Right cardiac atrium (tissue), 5 donors: ENCODE measurements at regions not wholly inside any gene's neighbourhood (a gene's known extent, or its start where the extent isn't known, plus 50 kb on each side); places are given as distances from the start of the nearest gene placed in this dataset.

Source experiments
- ATAC-seq, 2 donors: fragments of 200-7000 bp; cut with Tn5 transposase; one replicate each; pipeline versions ENCODE4 v1.8.0 to v1.9.1; 2020; ENCODE audit warnings: moderate library complexity in 2 of 2, mild to moderate bottlenecking in 1 of 2
- DNase-seq, 3 donors: peaks; one replicate each; pipeline ENCODE4 v3.0.0-alpha.2; 2020
- H3K27ac ChIP-seq: one replicate; pipeline ENCODE4 v1.5.1; 2013; ENCODE audit warnings: mild to moderate bottlenecking, low read length, control low read depth, moderate library complexity
- H3K27me3 ChIP-seq: one replicate; pipeline ENCODE4 v1.6.1; 2013; ENCODE audit not compliant: control insufficient read depth, insufficient read depth
- H3K4me1 ChIP-seq: one replicate; pipeline ENCODE4 v1.6.1; 2013; ENCODE audit warnings: low read length; ENCODE audit not compliant: control insufficient read depth, insufficient read depth
- H3K4me3 ChIP-seq: one replicate; pipeline ENCODE4 v1.5.1; 2013; ENCODE audit warnings: low read length, control low read depth
- H3K9me3 ChIP-seq: one replicate; pipeline ENCODE4 v1.6.1; 2013; ENCODE audit warnings: low read length; ENCODE audit not compliant: control insufficient read depth
- WGBS: extraction: QIAGEN DNeasy Blood & Tissue Kit; methylation state at CpG from one replicate; pipeline ENCODE4 v1.1.7; 2013; 5-methylcytosine and 5-hydroxymethylcytosine counted together
- intact Hi-C, 4 donors: fragments of 100-400 bp; cut with DNase I; formaldehyde crosslinking; loops; one replicate each; pipeline versions ENCODE4 v1.11.0 to v1.14.0; 2022 to 2023
- donor health status: healthy with polysubstance abuse.
- donor health status: DM: no; HTN: yes; CAD: no.
- donor health status: DM: no; HTN: no; CAD: no.
- donor health status: DM: no; HTN: yes; CAD: no; lungs with severe emphysema.
- donor health status: DM: yes; HTN: yes; CAD: no.

GRCh38 chr7:10211861-10212260, 761.8 kb upstream of the PHF14 start:
- no peak overlapping the region for H3K4me3 ChIP-seq
- peak in 1 of 3 donors; percentile 17 for DNase-seq
- H3K27ac ChIP-seq = no peak overlapping the region
- H3K27me3 ChIP-seq = no peaks in the 10 kb centered on the region
- intact Hi-C loops = no loop called here
- WGBS = 93% methylated on average over 4 of the region's 4 CpGs
- H3K9me3 ChIP-seq = no peaks in the 10 kb centered on the region
- H3K4me1 ChIP-seq = no peaks in the 10 kb centered on the region
- ATAC-seq = no peak

- H3K4me1 ChIP-seq = no peaks in the 10 kb centered on the region
- H3K9me3 ChIP-seq = no peaks in the 10 kb centered on the region
- H3K4me3 ChIP-seq = no peak overlapping the region
- no peak overlapping the region for H3K27ac ChIP-seq
- intact Hi-C loops = no loop called here
- 77% methylated on average over 3 of the region's 3 CpGs for WGBS
- DNase-seq (no peak), ATAC-seq (no peak)
- H3K27me3 ChIP-seq = no peaks in the 10 kb centered on the region
These were observed 761.0 kb upstream of the PHF14 start for GRCh38 chr7:10212649-10213048.

DNA sequence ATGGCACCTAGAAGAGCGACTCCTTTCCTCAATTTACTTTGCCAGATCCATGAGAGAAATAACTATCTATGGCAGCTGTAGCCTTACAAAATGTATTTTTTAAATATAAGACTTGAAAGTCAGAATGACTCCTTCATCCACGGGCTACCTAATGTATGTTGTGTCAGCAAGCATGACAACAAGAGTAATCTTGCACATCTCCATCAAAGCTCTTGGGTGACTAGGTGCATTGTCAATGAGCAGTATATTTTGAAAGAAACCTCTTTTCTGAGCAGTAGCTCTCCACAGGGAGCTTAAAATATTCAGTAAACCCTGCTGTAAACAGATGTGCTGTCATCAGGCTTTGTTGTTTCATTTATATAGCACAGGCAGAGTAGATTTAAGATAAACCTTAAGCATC, 757.2 kb upstream of the PHF14 start:
- Histone ChIP-seq H3K27ac (no peak overlapping the region), H3K4me3 (no peak overlapping the region), H3K9me3 (no peaks in the 10 kb centered on the region), H3K27me3 (no peaks in the 10 kb centered on the region), H3K4me1 (no peaks in the 10 kb centered on the region)
- DNase-seq (no peak), ATAC-seq (no peak)
- intact Hi-C loops = no loop called here
- WGBS = 88% methylated on average over 2 of the region's 2 CpGs

DNA sequence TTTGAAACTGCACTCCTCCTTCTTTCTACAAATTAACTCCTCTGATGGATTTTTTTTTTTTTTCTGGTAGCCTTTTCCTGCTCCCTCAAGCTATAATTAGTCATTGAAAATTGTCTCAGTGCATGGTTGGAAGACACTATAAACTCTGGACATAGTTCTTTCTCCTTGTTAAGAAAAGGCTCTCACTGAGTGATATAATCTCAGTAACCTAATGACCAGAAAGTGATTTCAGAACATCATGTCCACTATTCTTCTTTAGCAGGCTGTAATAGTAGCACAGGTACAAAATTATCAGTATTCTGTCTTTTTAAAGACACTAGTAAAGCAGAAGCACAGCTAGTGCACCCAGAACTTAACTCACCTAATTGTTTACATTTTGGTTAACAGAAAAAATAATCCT, 752.6 kb upstream of the PHF14 start:
- intact Hi-C loops = no loop called here
- DNase-seq (no peak), ATAC-seq (peak in 1 of 2 donors; percentile 62)
- no peaks in the 10 kb centered on the region for H3K27me3 ChIP-seq
- no peaks in the 10 kb centered on the region for H3K4me1 ChIP-seq
- H3K4me3 ChIP-seq = no peak overlapping the region
- H3K9me3 ChIP-seq = no peaks in the 10 kb centered on the region
- no peak overlapping the region for H3K27ac ChIP-seq

GRCh38 chr7:10222976-10223375, 750.7 kb upstream of the PHF14 start:
- WGBS = 71% methylated on average over 2 of the region's 2 CpGs
- DNase-seq (no peak), ATAC-seq (no peak)
- Histone ChIP-seq H3K4me1 (no peaks in the 10 kb centered on the region), H3K27ac (no peak overlapping the region), H3K9me3 (no peaks in the 10 kb centered on the region), H3K27me3 (no peaks in the 10 kb centered on the region), H3K4me3 (no peak overlapping the region)
- intact Hi-C loops = no loop called here

GRCh38 chr7:10225275-10225674, 748.4 kb upstream of the PHF14 start:
- Histone ChIP-seq H3K27me3 (no peaks in the 10 kb centered on the region), H3K27ac (no peak overlapping the region), H3K4me1 (no peaks in the 10 kb centered on the region), H3K4me3 (no peak overlapping the region), H3K9me3 (no peaks in the 10 kb centered on the region)
- ATAC-seq (no peak), DNase-seq (no peak)
- intact Hi-C loops = no loop called here
- WGBS = 36% methylated on average over 1 of the region's 1 CpG

DNA sequence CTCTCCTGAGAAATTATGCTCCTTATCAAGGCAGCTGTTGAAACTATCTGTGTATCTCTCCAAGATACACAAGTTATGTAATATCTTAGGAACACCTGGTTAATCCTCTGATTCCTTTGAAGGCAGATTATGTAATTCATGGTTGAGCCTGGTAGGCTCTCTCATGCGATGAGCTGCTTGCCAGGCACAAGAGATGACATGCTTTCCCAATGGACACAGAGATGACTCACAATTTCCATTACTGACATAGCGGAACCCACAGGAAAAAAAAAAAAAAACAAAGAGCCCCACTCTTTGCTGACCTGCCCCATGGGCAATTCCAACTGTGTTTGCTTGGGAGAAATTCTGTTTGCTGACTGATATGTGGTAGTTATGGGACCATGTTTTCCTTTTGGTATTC, 736.4 kb upstream of the PHF14 start:
- ATAC-seq (peak in 1 of 2 donors; percentile 47), DNase-seq (no peak)
- intact Hi-C loops = no loop called here
- no peaks in the 10 kb centered on the region for H3K27me3 ChIP-seq
- H3K9me3 ChIP-seq = no peaks in the 10 kb centered on the region
- WGBS = 57% methylated on average over 2 of the region's 2 CpGs
- no peak overlapping the region for H3K4me3 ChIP-seq
- peaks cover 1% of the 10 kb centered on the region for H3K4me1 ChIP-seq
- no peak overlapping the region for H3K27ac ChIP-seq

DNA sequence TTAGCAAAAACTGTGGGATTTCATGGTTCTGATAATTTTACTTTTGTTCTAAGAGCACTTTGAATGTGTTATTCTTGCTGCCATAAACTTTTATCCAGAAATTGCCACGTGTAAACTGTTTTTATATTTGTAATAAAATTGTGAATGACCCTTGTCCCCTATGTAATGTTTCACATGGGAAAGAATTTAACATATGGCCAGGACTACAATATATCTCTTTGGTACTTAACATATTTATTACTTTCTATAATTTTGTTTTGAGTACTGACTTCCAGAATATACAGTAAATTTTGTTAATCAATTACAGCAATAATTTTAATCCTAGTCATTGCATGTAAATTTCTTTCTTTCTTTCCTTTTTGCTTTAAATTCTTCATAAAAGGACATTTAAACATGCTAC, 735.0 kb upstream of the PHF14 start:
- WGBS = 61% methylated on average over 1 of the region's 1 CpG
- Histone ChIP-seq H3K27ac (no peak overlapping the region), H3K9me3 (no peaks in the 10 kb centered on the region), H3K4me1 (peaks cover 1% of the 10 kb centered on the region), H3K4me3 (peak overlapping the region; percentile 56), H3K27me3 (no peaks in the 10 kb centered on the region)
- intact Hi-C loops = no loop called here
- DNase-seq = no peak
- no peak for ATAC-seq

DNA sequence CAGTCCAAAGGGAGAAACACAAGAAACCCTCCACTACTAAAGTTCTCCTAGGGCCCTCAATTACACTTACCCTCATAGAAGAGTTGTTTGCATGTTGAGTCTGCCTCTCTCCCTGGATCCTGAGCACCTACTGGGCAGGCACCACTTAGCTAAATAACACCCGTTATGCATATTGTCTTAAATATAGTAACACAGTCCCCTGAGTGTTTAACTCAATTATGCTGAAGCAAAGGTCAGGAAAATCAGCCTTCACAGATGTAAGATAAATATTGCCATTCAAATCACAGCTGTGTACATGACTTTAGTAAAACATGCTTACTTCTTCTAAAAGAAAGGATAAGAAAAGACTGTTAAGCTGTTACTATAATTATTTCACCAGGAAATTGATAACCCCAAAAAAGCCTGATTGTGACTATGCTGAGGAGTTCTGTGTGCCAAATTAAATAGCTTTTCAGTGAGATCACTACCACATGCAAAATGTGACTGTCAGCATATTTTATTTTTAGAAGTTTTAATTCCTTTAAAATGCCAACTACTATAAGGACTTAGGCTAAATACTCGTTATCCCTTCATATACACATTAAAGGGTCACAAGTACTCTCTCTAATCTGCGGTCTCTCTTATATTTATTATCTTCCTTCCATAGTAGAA, 733.9 kb upstream of the PHF14 start:
- WGBS = 18% methylated on average over 3 of the region's 3 CpGs
- H3K9me3 ChIP-seq = no peaks in the 10 kb centered on the region
- intact Hi-C loops = no loop called here
- peaks cover 1% of the 10 kb centered on the region for H3K4me1 ChIP-seq
- peak overlapping the region; percentile 56 for H3K4me3 ChIP-seq
- no peaks in the 10 kb centered on the region for H3K27me3 ChIP-seq
- H3K27ac ChIP-seq = peak overlapping the region; percentile 35
- ATAC-seq (peak; percentile 84 to 90), DNase-seq (no peak)

- DNase-seq (no peak), ATAC-seq (no peak)
- H3K9me3 ChIP-seq = no peaks in the 10 kb centered on the region
- H3K4me1 ChIP-seq = no peaks in the 10 kb centered on the region
- intact Hi-C loops = no loop called here
- no peak overlapping the region for H3K4me3 ChIP-seq
- H3K27me3 ChIP-seq = no peaks in the 10 kb centered on the region
- no peak overlapping the region for H3K27ac ChIP-seq
These were observed 728.3 kb upstream of the PHF14 start for GRCh38 chr7:10245406-10245805.

DNA sequence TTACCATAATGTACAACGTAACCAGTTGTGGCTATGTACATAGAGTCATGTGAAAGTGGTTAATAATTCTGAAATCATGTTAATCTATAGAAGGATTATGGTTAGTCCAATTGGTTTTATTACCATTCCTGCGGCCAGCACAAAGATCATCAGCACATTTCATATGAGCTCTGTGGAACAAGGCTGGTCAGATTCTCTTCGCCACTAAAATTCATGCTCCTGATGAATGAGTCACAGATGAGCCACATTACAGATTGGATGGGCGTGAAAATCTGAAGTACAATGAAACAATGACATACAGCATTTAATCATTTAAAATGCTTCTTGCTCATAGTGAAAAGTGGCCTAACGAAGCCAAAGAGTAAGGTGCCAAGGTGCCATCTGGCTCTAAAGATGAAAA, 716.2 kb upstream of the PHF14 start:
- H3K27me3 ChIP-seq = no peaks in the 10 kb centered on the region
- ATAC-seq = no peak
- no peak overlapping the region for H3K4me3 ChIP-seq
- no peak overlapping the region for H3K27ac ChIP-seq
- intact Hi-C loops = no loop called here
- 93% methylated on average over 5 of the region's 5 CpGs for WGBS
- no peak for DNase-seq
- no peaks in the 10 kb centered on the region for H3K4me1 ChIP-seq
- no peaks in the 10 kb centered on the region for H3K9me3 ChIP-seq

DNA sequence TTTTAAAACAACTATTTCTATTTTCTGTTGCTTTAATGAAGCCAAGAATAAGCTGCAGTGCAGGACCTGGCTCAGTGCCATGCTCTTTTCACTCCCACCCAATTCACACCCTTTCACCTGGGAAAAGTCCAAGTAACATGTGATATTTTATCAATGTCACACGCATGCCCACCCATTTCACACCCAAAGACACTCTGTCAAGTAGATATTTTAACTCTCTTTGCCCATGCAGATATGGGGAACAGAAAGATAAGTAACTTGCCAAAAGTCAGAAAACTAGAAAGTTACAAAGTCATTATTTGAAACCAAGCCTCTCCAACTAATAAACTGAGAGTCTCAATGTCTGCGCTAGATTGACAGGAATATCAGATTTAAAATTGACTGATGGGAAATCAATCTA, 706.7 kb upstream of the PHF14 start:
- WGBS = 43% methylated on average over 2 of the region's 2 CpGs

More for the DNA sequence above, 706.7 kb upstream of the PHF14 start:
- Histone ChIP-seq H3K4me1 (peaks cover 2% of the 10 kb centered on the region), H3K27me3 (no peaks in the 10 kb centered on the region), H3K9me3 (no peaks in the 10 kb centered on the region), H3K27ac (no peak overlapping the region), H3K4me3 (no peak overlapping the region)
- intact Hi-C loops = no loop called here
- DNase-seq (peak in 1 of 3 donors; percentile 46), ATAC-seq (no peak)
